GM12878 (cell line): ENCODE measurements at regions not wholly inside any gene's neighbourhood (a gene's known extent, or its start where the extent isn't known, plus 50 kb on each side); places are given as distances from the start of the nearest gene placed in this dataset.

ENCODE experiments used
- ATAC-seq: fragments of 200-7000 bp; cut with Tn5 transposase; 3 replicates; pipeline ENCODE4 v1.9.1; 2020; ENCODE audit warnings: mild to moderate bottlenecking, moderate library complexity
- BruUV-seq: library from RNA; stranded (reverse); fragments of 400-500 nt; replicated peaks from 2 replicates; lab custom pipeline; 2021; lab: Mats Ljungman, UMichigan
- CTCF ChIA-PET: fragments of 300-600 bp; sonication (Branson Sonifier 250); formaldehyde crosslinking; extraction: SDS; loops from one replicate; lab custom pipeline; 2021; ENCODE audit warnings: inconsistent platforms; lab: Yijun Ruan, JAX
- POLR2A ChIA-PET: fragments of 350-600 bp; formaldehyde crosslinking; extraction: SDS; loops from one replicate; lab custom pipeline; 2021; ENCODE audit warnings: inconsistent platforms; lab: Charles Lee
- RAD21 ChIA-PET: fragments of 300-600 bp; sonication (Branson Sonifier 250); formaldehyde crosslinking; loops from one replicate; lab custom pipeline; 2023; ENCODE audit warnings: antibody characterized with exemption; ENCODE audit not compliant: unreplicated experiment; lab: Charles Lee
- SMC1A ChIA-PET: fragments of 300-600 bp; sonication (Branson Sonifier 250); formaldehyde crosslinking; loops from one replicate; lab custom pipeline; 2023; ENCODE audit not compliant: unreplicated experiment, uncharacterized antibody; lab: Charles Lee
- DNase-seq: peaks from one replicate; pipeline ENCODE4 v3.0.0-alpha.2; 2011; ENCODE audit warnings: low read depth, low spot score
- FAIRE-seq: peaks from 3 replicates; lab custom pipeline; 2011; peaks lifted over from hg19 to GRCh38; lab: Jason Lieb, UNC
- H2AFZ ChIP-seq: 2 replicates; pipeline ENCODE4 v1.6.0; 2011; ENCODE audit warnings: low read depth, low read length, control low read depth; ENCODE audit not compliant: control insufficient read depth
- H3K27ac ChIP-seq: 2 replicates; pipeline ENCODE4 v1.5.1; 2011; ENCODE audit warnings: control low read depth; ENCODE audit not compliant: control insufficient read depth, insufficient read depth
- H3K27me3 ChIP-seq, 2 experiments: replicated peaks in 1 of 2; 2 replicates each; pipeline versions ENCODE4 v1.6.0 to v1.6.1; 2011; ENCODE audit warnings: low read length in 1 of 2; ENCODE audit not compliant: control insufficient read depth in 2 of 2, insufficient read depth in 2 of 2
- H3K36me3 ChIP-seq, 2 experiments: 2 replicates each; pipeline ENCODE4 v1.5.1; 2011; ENCODE audit warnings: low read length in 1 of 2; ENCODE audit not compliant: control insufficient read depth in 2 of 2, insufficient read depth in 2 of 2
- H3K4me1 ChIP-seq: 2 replicates; pipeline ENCODE4 v1.6.1; 2011; ENCODE audit warnings: mild to moderate bottlenecking, low read length, moderate library complexity, mixed read lengths; ENCODE audit not compliant: control insufficient read depth, insufficient read depth
- H3K4me2 ChIP-seq: 2 replicates; pipeline ENCODE4 v1.6.0; 2011; ENCODE audit warnings: control low read depth; ENCODE audit not compliant: control insufficient read depth, insufficient read depth
- H3K4me3 ChIP-seq: fragments of 200-600 bp; sonication (generic); 2 replicates; pipeline ENCODE4 v1.5.1; 2016
- H3K79me2 ChIP-seq: 2 replicates; pipeline ENCODE4 v1.6.0; 2011; ENCODE audit warnings: low read length; ENCODE audit not compliant: control insufficient read depth, insufficient read depth
- H3K9ac ChIP-seq: 2 replicates; pipeline ENCODE4 v1.8.0; 2011; ENCODE audit warnings: low read length, control low read depth, mixed read lengths; ENCODE audit not compliant: control insufficient read depth, insufficient read depth
- H3K9me3 ChIP-seq: replicated peaks from 3 replicates; pipeline ENCODE4 v1.5.1; 2011; ENCODE audit warnings: mild to moderate bottlenecking, low read length; ENCODE audit not compliant: control insufficient read depth, insufficient read depth
- H4K20me1 ChIP-seq: 2 replicates; pipeline ENCODE4 v1.6.0; 2011; ENCODE audit not compliant: control insufficient read depth, insufficient read depth
- ATF7 ChIP-seq: fragments of 450-650 bp; IDR thresholded peaks from 2 replicates; pipeline ENCODE4 v1.6.1; 2016; ENCODE audit warnings: low read depth, mild to moderate bottlenecking
- BCL11A ChIP-seq: IDR thresholded peaks from 2 replicates; pipeline ENCODE4 v1.6.1; 2011; ENCODE audit warnings: low read depth, low read length
- CBX3 ChIP-seq: fragments of 200-600 bp; sonication (generic); IDR thresholded peaks from 2 replicates; pipeline ENCODE4 v1.6.1; 2016; ENCODE audit warnings: low read depth, borderline replicate concordance
- CREM ChIP-seq: IDR thresholded peaks from 2 replicates; pipeline ENCODE4 v1.6.1; 2014; ENCODE audit warnings: antibody characterized with exemption, low read depth
- EED ChIP-seq: sonication (generic); IDR thresholded peaks from 2 replicates; pipeline ENCODE4 v1.6.1; 2016; ENCODE audit warnings: antibody characterized with exemption, low read depth
- ETV6 ChIP-seq, 2 experiments: fragments of 450-650 bp in 1 of 2; IDR thresholded peaks in 1 of 2; conservative IDR thresholded peaks in 1 of 2; 2 replicates each; pipeline ENCODE4 v1.6.1; 2014; ENCODE audit warnings: antibody characterized with exemption in 1 of 2, borderline replicate concordance in 1 of 2, low read depth in 1 of 2, mild to moderate bottlenecking in 1 of 2, moderate library complexity in 1 of 2
- FOXK2 ChIP-seq: fragments of 450-650 bp; IDR thresholded peaks from 2 replicates; pipeline ENCODE4 v1.6.1; 2017; ENCODE audit warnings: mild to moderate bottlenecking, moderate library complexity
- IKZF2 ChIP-seq, 2 experiments: fragments of 450-650 bp; IDR thresholded peaks; 2 replicates each; pipeline ENCODE4 v1.6.1; 2017; ENCODE audit warnings: mild to moderate bottlenecking in 2 of 2, moderate library complexity in 2 of 2
- MXI1 ChIP-seq: fragments of 150-350 bp; IDR thresholded peaks from 2 replicates; pipeline ENCODE4 v1.6.1; 2011; ENCODE audit warnings: low read depth, mild to moderate bottlenecking, inconsistent platforms, low read length, improper control_type of control experiment
- NRF1 ChIP-seq: conservative IDR thresholded peaks from 2 replicates; pipeline ENCODE4 v1.6.1; 2011; ENCODE audit warnings: mild to moderate bottlenecking, low read depth, low read length, improper control_type of control experiment
- RAD51 ChIP-seq: fragments of 450-650 bp; IDR thresholded peaks from 2 replicates; pipeline ENCODE4 v1.6.1; 2016; ENCODE audit warnings: moderate library complexity, mild to moderate bottlenecking, inconsistent platforms
- SIN3A ChIP-seq: IDR thresholded peaks from 2 replicates; pipeline ENCODE4 v1.6.1; 2012; ENCODE audit warnings: low read depth, low read length, improper control_type of control experiment
- SREBF2 ChIP-seq: IDR thresholded peaks from 2 replicates; pipeline ENCODE4 v1.6.1; 2012; ENCODE audit warnings: mild to moderate bottlenecking, low read length
- YBX1 ChIP-seq: fragments of 450-650 bp; IDR thresholded peaks from 2 replicates; pipeline ENCODE4 v1.6.1; 2016; ENCODE audit warnings: antibody characterized with exemption
- WGBS: methylation state at CpG from one replicate; pipeline ENCODE4 v1.1.6; 2016; ENCODE audit warnings: low lambda C conversion rate; ENCODE audit not compliant: insufficient replicate concordance, insufficient coverage; ENCODE audit errors: missing lambda C conversion rate; 5-methylcytosine and 5-hydroxymethylcytosine counted together
- in situ Hi-C: fragments of 300-500 bp; cut with MboI; formaldehyde crosslinking; loops from 9 replicates; pipeline ENCODE4 v1.14.3; 2018; ENCODE audit warnings: mixed read lengths
- intact Hi-C: fragments of 100-400 bp; cut with micrococcal nuclease; formaldehyde crosslinking; loops from one replicate; pipeline ENCODE4 v1.14.2; 2022; ENCODE audit not compliant: unreplicated experiment

- no peak overlapping the region for H3K4me2 ChIP-seq
- no peak overlapping the region for H3K4me3 ChIP-seq
- no peak overlapping the region; the same call in 1 of the 2 replicates for H2AFZ ChIP-seq
- ChIA-PET SMC1A (no interaction called here), CTCF (no interaction called here), RAD21 (no interaction called here), POLR2A (no interaction called here)
- H3K79me2 ChIP-seq: no peaks in the 10 kb centered on the region
- no peak overlapping the region for H3K9ac ChIP-seq
- TF ChIP-seq NRF1 (no peak), BCL11A (no peak), ETV6 (conservative IDR thresholded peaks at IDR 0.05 in 1 of 2, IDR thresholded peaks at IDR 0.05 in 1 of 2; ENCODE audit: borderline replicate concordance in 1 of 2, low read depth in 1 of 2) (no peak), ATF7 (no peak), EED (no peak), IKZF2 (IDR thresholded peaks at IDR 0.05) (no peak)
- ATAC-seq (no peak), FAIRE-seq (no peak), DNase-seq (no peak)
- in situ Hi-C loops (no loop called here), intact Hi-C loops (no loop called here)
- no TSS peak for BruUV-seq
- H3K27me3 ChIP-seq: 0 out of 4 replicates have a peak, but pooled peaks cover 0 to 2% of the 10 kb centered on the region in 2 experiments
- no peaks in the 10 kb centered on the region for H3K36me3 ChIP-seq
- H4K20me1 ChIP-seq: no peaks in the 10 kb centered on the region
- peaks cover 2% of the 10 kb centered on the region; the same call in 1 of the 3 replicates for H3K9me3 ChIP-seq
- H3K27ac ChIP-seq: no peak overlapping the region
- H3K4me1 ChIP-seq: peaks cover 2% of the 10 kb centered on the region
- WGBS: 47% methylated on average over 19 of the region's 19 CpGs
Measured at GRCh38 chr15:77547801-77548588, 84.7 kb downstream of the LINGO1 start.

GRCh38 chr15:77546870-77547269, 85.8 kb downstream of the LINGO1 start:
- RAD21 ChIA-PET: interaction anchor here (1.2 to 7.2 kb wide), 3 partner anchors 363 to 429 kb away, joined by 5 to 286 read pairs (median 5); no protein-coding TSS in a partner anchor
- Histone ChIP-seq H3K79me2 (no peaks in the 10 kb centered on the region), H3K4me2 (no peak overlapping the region), H2AFZ (no peak overlapping the region), H3K9ac (no peak overlapping the region), H3K4me1 (peaks cover 6% of the 10 kb centered on the region), H3K27ac (no peak overlapping the region), H4K20me1 (no peaks in the 10 kb centered on the region), H3K9me3 (peaks cover 2% of the 10 kb centered on the region; the same call in 1 of the 3 replicates), H3K36me3 (no peaks in the 10 kb centered on the region), H3K4me3 (no peak overlapping the region), H3K27me3 (no peaks in the 10 kb centered on the region)
- no TSS peak for BruUV-seq
- in situ Hi-C loops (no loop called here), intact Hi-C loops (no loop called here)
- WGBS: 100% methylated on average over 1 of the region's 1 CpG
- no peak for ATAC-seq
- CTCF ChIA-PET: interaction anchor here (0.5 to 11.7 kb wide), 9 partner anchors 54 to 575 kb away, joined by 3 to 455 read pairs (median 5); no protein-coding TSS in a partner anchor
- SMC1A ChIA-PET: interaction anchor here (0.6 to 12.9 kb wide), 4 partner anchors 32 to 428 kb away, joined by 3 to 352 read pairs (median 5); no protein-coding TSS in a partner anchor
- POLR2A ChIA-PET: no interaction called here
- TF ChIP-seq SIN3A (no peak), SREBF2 (no peak), RAD51 (no peak), FOXK2 (no peak), EED (no peak), YBX1 (no peak), CREM (no peak), CBX3 (no peak), MXI1 (no peak)
- DNase-seq: no peak
- FAIRE-seq: no peak
